A549 (cell line): ENCODE measurements at regions not wholly inside any gene's neighbourhood (a gene's known extent, or its start where the extent isn't known, plus 50 kb on each side); places are given as distances from the start of the nearest gene placed in this dataset.

ENCODE experiments used
- ATAC-seq, 2 experiments: fragments of 200-7000 bp in 1 of 2; fragments of >200 bp in 1 of 2; cut with Nextera tagmentation in 1 of 2; cut with Tn5 transposase in 1 of 2; 3 replicates each; pipeline versions ENCODE4 v1.8.0 to v1.9.1; 2018 to 2020; ENCODE audit warnings: mild to moderate bottlenecking in 1 of 2, moderate library complexity in 1 of 2
- CTCF ChIA-PET: fragments of 300-600 bp; sonication (Branson Sonifier 250); formaldehyde crosslinking; extraction: SDS; loops from one replicate; lab custom pipeline; 2021; ENCODE audit warnings: antibody characterized with exemption, inconsistent platforms; lab: Yijun Ruan, JAX
- POLR2A ChIA-PET: fragments of 350-600 bp; formaldehyde crosslinking; extraction: SDS; loops from one replicate; lab custom pipeline; 2021; ENCODE audit warnings: antibody characterized with exemption, inconsistent platforms; lab: Yijun Ruan, JAX
- DNase-seq, 2 experiments: peaks; one replicate each; pipeline versions ENCODE4 v3.0.0 to v3.0.0-alpha.2; 2011 to 2016; ENCODE audit warnings: low read depth in 1 of 2, low spot score in 1 of 2
- FAIRE-seq: peaks from 2 replicates; lab custom pipeline; 2011; peaks lifted over from hg19 to GRCh38; lab: Jason Lieb, UNC
- H3K27ac ChIP-seq, 2 experiments: fragments of >200 bp; sonication (Bioruptor Twin); formaldehyde crosslinking; 3 replicates each; pipeline ENCODE4 v1.5.1; 2016 to 2017
- H3K4me1 ChIP-seq: fragments of >200 bp; sonication (Bioruptor Twin); formaldehyde crosslinking; 3 replicates; pipeline ENCODE4 v1.6.1; 2016
- H3K4me2 ChIP-seq: fragments of >200 bp; sonication (Bioruptor Twin); formaldehyde crosslinking; 3 replicates; pipeline ENCODE4 v1.6.1; 2016
- H3K4me3 ChIP-seq: fragments of >200 bp; sonication (Bioruptor Twin); formaldehyde crosslinking; 3 replicates; pipeline ENCODE4 v1.5.1; 2016
- H3K9me3 ChIP-seq: fragments of >200 bp; sonication (Bioruptor Twin); formaldehyde crosslinking; 3 replicates; pipeline ENCODE4 v1.6.1; 2016
- BHLHE40 ChIP-seq: IDR thresholded peaks from 2 replicates; pipeline ENCODE4 v1.6.1; 2012; ENCODE audit warnings: low read depth, low read length, inconsistent platforms
- CBX2 ChIP-seq: fragments of 200-600 bp; sonication (generic); IDR thresholded peaks from 2 replicates; pipeline ENCODE4 v1.6.1; 2016; ENCODE audit warnings: low read depth, mild to moderate bottlenecking, borderline replicate concordance
- CBX8 ChIP-seq: fragments of 200-600 bp; sonication (generic); IDR thresholded peaks from 2 replicates; pipeline ENCODE4 v1.6.1; 2016
- CHD2 ChIP-seq: fragments of 150-350 bp; IDR thresholded peaks from 2 replicates; pipeline ENCODE4 v1.6.1; 2014; ENCODE audit warnings: low read length; ENCODE audit not compliant: partially characterized antibody
- CHD4 ChIP-seq: fragments of 200-600 bp; sonication (generic); IDR thresholded peaks from 2 replicates; pipeline ENCODE4 v1.6.1; 2016; ENCODE audit warnings: antibody characterized with exemption, mild to moderate bottlenecking, borderline replicate concordance
- EP300 ChIP-seq, 2 experiments: fragments of >200 bp; sonication (Bioruptor Twin); formaldehyde crosslinking; IDR thresholded peaks; 2 replicates in 1 of 2; 3 replicates in 1 of 2; pipeline ENCODE4 v1.6.1; 2016 to 2017
- FOSB ChIP-seq: fragments of 250-450 bp; sonication (Bioruptor Pico); IDR thresholded peaks from 2 replicates; pipeline ENCODE4 v1.5.0; 2020; ENCODE audit warnings: mild to moderate bottlenecking, moderate library complexity
- HDAC2 ChIP-seq: fragments of 200-600 bp; sonication (generic); IDR thresholded peaks from 2 replicates; pipeline ENCODE4 v1.6.1; 2016
- HOXB5 ChIP-seq: fragments of 250-450 bp; sonication (Bioruptor Pico); IDR thresholded peaks from 2 replicates; pipeline ENCODE4 v1.5.0; 2020; ENCODE audit warnings: mild to moderate bottlenecking, moderate library complexity
- JUN ChIP-seq, 2 experiments: fragments of >200 bp; sonication (Bioruptor Twin); formaldehyde crosslinking; IDR thresholded peaks; 2 replicates in 1 of 2; 3 replicates in 1 of 2; pipeline ENCODE4 v1.6.1; 2016 to 2017
- JUNB ChIP-seq: fragments of >200 bp; sonication (Bioruptor Twin); formaldehyde crosslinking; IDR thresholded peaks from 2 replicates; pipeline ENCODE4 v1.6.1; 2016
- KDM1A ChIP-seq: fragments of 200-600 bp; sonication (generic); IDR thresholded peaks from 2 replicates; pipeline ENCODE4 v1.6.1; 2016; ENCODE audit warnings: low read depth, mild to moderate bottlenecking
- MAFK ChIP-seq: fragments of 450-650 bp; IDR thresholded peaks from 2 replicates; pipeline ENCODE4 v1.6.1; 2014; ENCODE audit not compliant: partially characterized antibody
- POLR2A ChIP-seq: IDR thresholded peaks from 2 replicates; pipeline ENCODE4 v1.6.1; 2012; ENCODE audit warnings: mild to moderate bottlenecking, low read length
- RAD21 ChIP-seq, 2 experiments: fragments of >200 bp in 1 of 2; sonication (Bioruptor Twin) in 1 of 2; formaldehyde crosslinking in 1 of 2; IDR thresholded peaks in 1 of 2; conservative IDR thresholded peaks in 1 of 2; 2 replicates in 1 of 2; 3 replicates in 1 of 2; pipeline ENCODE4 v1.6.1; 2012 to 2018; ENCODE audit warnings: inconsistent platforms in 1 of 2
- RARB ChIP-seq: fragments of 250-450 bp; sonication (Bioruptor Pico); IDR thresholded peaks from 2 replicates; pipeline ENCODE4 v1.8.0; 2021; ENCODE audit warnings: mild to moderate bottlenecking, moderate library complexity
- RCOR1 ChIP-seq: fragments of 150-350 bp; IDR thresholded peaks from 2 replicates; pipeline ENCODE4 v1.6.1; 2014; ENCODE audit warnings: antibody characterized with exemption, low read length, low read depth
- RFX5 ChIP-seq: fragments of 450-650 bp; IDR thresholded peaks from 2 replicates; pipeline ENCODE4 v1.7.1; 2014; ENCODE audit warnings: antibody characterized with exemption, mild to moderate bottlenecking, moderate library complexity
- SMC3 ChIP-seq: fragments of >200 bp; sonication (Bioruptor Twin); formaldehyde crosslinking; IDR thresholded peaks from 3 replicates; pipeline ENCODE4 v1.6.1; 2018; ENCODE audit warnings: inconsistent platforms
- TFCP2L1 ChIP-seq: fragments of 250-450 bp; sonication (Bioruptor Pico); IDR thresholded peaks from 2 replicates; pipeline ENCODE4 v1.5.0; 2021; ENCODE audit warnings: mild to moderate bottlenecking
- ZFP36 ChIP-seq: fragments of 450-650 bp; IDR thresholded peaks from 2 replicates; pipeline ENCODE4 v1.6.1; 2014; ENCODE audit warnings: borderline replicate concordance; ENCODE audit not compliant: partially characterized antibody
- WGBS: methylation state at CpG from one replicate; pipeline ENCODE4 v1.1.6; 2017; ENCODE audit errors: missing lambda C conversion rate; 5-methylcytosine and 5-hydroxymethylcytosine counted together
- TF ChIP-seq, protein P1 (sequence below): fragments of 150-350 bp; IDR thresholded peaks from 2 replicates; pipeline ENCODE4 v1.6.1; 2014; ENCODE audit warnings: low read depth, mild to moderate bottlenecking, low read length
- TF ChIP-seq, protein P2 (sequence below): IDR thresholded peaks from 2 replicates; pipeline ENCODE4 v1.6.1; 2012
- TF ChIP-seq, protein P3 (sequence below): fragments of >200 bp; sonication (Bioruptor Twin); formaldehyde crosslinking; IDR thresholded peaks from 3 replicates; pipeline ENCODE4 v1.6.1; 2016
- TF ChIP-seq, protein P4 (sequence below): fragments of 250-450 bp; sonication (Bioruptor Pico); IDR thresholded peaks from 2 replicates; pipeline ENCODE4 v1.5.0; 2020; ENCODE audit warnings: low read depth, mild to moderate bottlenecking, moderate library complexity
- TF ChIP-seq, protein P5 (sequence below): fragments of 250-450 bp; sonication (Bioruptor Pico); IDR thresholded peaks from 2 replicates; pipeline ENCODE4 v1.5.0; 2021; ENCODE audit warnings: mild to moderate bottlenecking, moderate library complexity, borderline replicate concordance
- TF ChIP-seq, protein P6 (sequence below): fragments of >200 bp; sonication (Bioruptor Twin); formaldehyde crosslinking; IDR thresholded peaks from 3 replicates; pipeline ENCODE4 v1.5.1; 2016

DNA sequence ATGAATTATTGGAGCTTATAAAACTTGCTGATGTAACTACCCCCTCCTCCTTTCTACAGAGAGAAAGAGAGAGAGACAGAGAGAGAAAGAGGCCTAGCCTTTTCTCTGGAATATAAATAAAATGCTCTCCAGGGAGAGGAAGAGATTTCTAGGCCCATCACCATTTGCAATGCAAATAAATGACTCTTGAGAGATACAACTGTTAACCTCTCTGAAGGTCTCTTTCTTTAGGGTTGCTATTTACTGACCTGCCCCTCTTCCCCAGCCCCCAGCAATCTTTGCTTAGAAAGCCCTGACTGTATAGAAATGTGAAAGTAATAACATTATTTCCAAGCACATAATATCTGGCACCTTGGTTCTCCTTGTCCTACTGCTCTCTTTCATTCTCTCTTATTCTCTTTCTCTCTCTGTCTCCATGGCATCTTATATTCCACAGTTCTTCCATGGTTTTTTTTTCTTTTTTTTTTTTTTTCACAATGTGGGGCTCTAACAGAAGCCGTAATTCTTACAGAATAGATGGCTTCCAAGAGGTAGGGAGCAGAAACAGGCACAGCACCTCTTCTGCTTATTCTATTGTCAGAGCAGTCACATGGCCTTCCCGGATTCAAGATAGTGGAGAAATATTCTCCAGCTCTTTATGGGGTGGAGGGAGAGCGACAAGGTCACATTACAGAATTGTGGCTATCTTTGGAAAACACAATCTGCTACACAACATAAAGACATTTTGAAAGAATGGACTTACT lies 1087.9 kb upstream of the NUDT12 start:
- TF ChIP-seq, protein P1, sequence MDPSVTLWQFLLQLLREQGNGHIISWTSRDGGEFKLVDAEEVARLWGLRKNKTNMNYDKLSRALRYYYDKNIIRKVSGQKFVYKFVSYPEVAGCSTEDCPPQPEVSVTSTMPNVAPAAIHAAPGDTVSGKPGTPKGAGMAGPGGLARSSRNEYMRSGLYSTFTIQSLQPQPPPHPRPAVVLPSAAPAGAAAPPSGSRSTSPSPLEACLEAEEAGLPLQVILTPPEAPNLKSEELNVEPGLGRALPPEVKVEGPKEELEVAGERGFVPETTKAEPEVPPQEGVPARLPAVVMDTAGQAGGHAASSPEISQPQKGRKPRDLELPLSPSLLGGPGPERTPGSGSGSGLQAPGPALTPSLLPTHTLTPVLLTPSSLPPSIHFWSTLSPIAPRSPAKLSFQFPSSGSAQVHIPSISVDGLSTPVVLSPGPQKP: no peak
- no peak for TF ChIP-seq RAD21 (conservative IDR thresholded peaks at IDR 0.05 in 1 of 2, IDR thresholded peaks at IDR 0.05 in 1 of 2)
- no peak for TF ChIP-seq SMC3
- TF ChIP-seq MAFK: no peak
- no peak for TF ChIP-seq FOSB
- no peak for TF ChIP-seq CBX8
- TF ChIP-seq POLR2A: no peak
- TF ChIP-seq RARB (CRISPR knock-in tag): no peak
- no peak for TF ChIP-seq CHD2
- FAIRE-seq (no peak), ATAC-seq (no peak), DNase-seq (no peak)
- CTCF ChIA-PET: no interaction called here
- Histone ChIP-seq H3K4me2 (no peak overlapping the region), H3K9me3 (peaks cover 4% of the 10 kb centered on the region; the same call in 2 of the 3 replicates), H3K27ac (no peak overlapping the region), H3K4me3 (no peak overlapping the region), H3K4me1 (no peaks in the 10 kb centered on the region)
- POLR2A ChIA-PET: no interaction called here
- WGBS: 28% methylated on average over 3 of the region's 3 CpGs

DNA sequence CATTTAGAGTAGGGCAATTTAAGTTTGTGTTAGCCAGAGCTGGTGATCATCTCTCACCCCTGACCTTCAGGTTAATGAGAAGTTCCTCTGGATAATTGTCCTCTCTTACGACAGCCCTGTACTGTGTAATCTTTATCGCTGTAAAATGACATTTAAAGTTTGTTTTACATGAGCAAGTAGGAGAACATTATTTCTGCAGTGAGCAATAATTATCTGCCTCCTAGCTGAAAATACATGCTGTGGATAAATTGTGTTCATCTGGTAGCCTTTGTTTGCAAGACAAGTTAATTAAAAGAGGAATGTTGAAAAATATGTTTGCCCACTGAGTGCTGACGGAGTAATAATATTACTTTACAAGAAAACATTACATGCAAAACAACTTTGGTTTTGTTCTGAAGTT lies 1083.8 kb upstream of the NUDT12 start:
- TF ChIP-seq, protein P2, sequence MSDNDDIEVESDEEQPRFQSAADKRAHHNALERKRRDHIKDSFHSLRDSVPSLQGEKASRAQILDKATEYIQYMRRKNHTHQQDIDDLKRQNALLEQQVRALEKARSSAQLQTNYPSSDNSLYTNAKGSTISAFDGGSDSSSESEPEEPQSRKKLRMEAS: no peak
- TF ChIP-seq RCOR1 (no peak), ZFP36 (no peak), HDAC2 (no peak), EP300 (IDR thresholded peaks at IDR 0.05) (no peak), BHLHE40 (no peak), POLR2A (no peak), KDM1A (no peak), CHD2 (no peak)
- TF ChIP-seq, protein P3, sequence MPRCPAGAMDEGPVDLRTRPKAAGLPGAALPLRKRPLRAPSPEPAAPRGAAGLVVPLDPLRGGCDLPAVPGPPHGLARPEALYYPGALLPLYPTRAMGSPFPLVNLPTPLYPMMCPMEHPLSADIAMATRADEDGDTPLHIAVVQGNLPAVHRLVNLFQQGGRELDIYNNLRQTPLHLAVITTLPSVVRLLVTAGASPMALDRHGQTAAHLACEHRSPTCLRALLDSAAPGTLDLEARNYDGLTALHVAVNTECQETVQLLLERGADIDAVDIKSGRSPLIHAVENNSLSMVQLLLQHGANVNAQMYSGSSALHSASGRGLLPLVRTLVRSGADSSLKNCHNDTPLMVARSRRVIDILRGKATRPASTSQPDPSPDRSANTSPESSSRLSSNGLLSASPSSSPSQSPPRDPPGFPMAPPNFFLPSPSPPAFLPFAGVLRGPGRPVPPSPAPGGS: no peak
- TF ChIP-seq, protein P4, sequence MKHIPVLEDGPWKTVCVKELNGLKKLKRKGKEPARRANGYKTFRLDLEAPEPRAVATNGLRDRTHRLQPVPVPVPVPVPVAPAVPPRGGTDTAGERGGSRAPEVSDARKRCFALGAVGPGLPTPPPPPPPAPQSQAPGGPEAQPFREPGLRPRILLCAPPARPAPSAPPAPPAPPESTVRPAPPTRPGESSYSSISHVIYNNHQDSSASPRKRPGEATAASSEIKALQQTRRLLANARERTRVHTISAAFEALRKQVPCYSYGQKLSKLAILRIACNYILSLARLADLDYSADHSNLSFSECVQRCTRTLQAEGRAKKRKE (CRISPR knock-in tag): no peak
- TF ChIP-seq, all 56 proteins: peak for 0
- Histone ChIP-seq H3K9me3 (no peaks in the 10 kb centered on the region), H3K4me1 (no peaks in the 10 kb centered on the region), H3K4me2 (no peak overlapping the region), H3K27ac (no peak overlapping the region), H3K4me3 (no peak overlapping the region)
- ATAC-seq (no peak), DNase-seq (no peak), FAIRE-seq (no peak)
- WGBS: 60% methylated on average over 3 of the region's 3 CpGs
- ChIA-PET POLR2A (no interaction called here), CTCF (no interaction called here)

DNA sequence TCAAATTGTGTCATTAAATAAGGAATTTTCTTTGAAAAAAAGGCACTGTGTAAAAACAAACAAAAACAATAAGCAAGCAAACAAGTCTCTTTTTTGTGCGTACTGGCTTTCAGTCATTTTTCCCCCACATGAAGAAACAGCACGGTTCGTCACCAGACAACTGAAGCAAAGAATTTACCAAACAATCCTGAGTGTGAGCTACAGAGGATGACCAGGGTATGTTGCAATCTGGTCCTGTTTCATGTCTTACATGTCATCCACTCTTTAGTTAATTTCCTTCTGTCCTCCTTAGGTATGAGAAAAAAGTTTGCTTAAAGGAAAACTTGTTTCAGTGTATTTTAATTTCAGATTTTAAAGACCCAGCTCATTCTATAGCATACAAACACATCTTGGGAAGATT lies 1080.7 kb upstream of the NUDT12 start:
- no peak for DNase-seq
- WGBS: 63% methylated on average over 3 of the region's 3 CpGs
- Histone ChIP-seq H3K4me3 (no peak overlapping the region), H3K9me3 (no peaks in the 10 kb centered on the region), H3K4me2 (no peak overlapping the region), H3K27ac (no peak overlapping the region), H3K4me1 (no peaks in the 10 kb centered on the region)
- POLR2A ChIA-PET: no interaction called here
- ATAC-seq: no peak
- CTCF ChIA-PET: no interaction called here
- no peak for FAIRE-seq
- TF ChIP-seq CHD4 (no peak), BHLHE40 (no peak), CBX2 (no peak), JUNB (no peak), TFCP2L1 (CRISPR knock-in tag) (no peak), JUN (IDR thresholded peaks at IDR 0.05) (no peak), RARB (CRISPR knock-in tag) (no peak), RFX5 (no peak), HOXB5 (CRISPR knock-in tag) (no peak)
- TF ChIP-seq, protein P5, sequence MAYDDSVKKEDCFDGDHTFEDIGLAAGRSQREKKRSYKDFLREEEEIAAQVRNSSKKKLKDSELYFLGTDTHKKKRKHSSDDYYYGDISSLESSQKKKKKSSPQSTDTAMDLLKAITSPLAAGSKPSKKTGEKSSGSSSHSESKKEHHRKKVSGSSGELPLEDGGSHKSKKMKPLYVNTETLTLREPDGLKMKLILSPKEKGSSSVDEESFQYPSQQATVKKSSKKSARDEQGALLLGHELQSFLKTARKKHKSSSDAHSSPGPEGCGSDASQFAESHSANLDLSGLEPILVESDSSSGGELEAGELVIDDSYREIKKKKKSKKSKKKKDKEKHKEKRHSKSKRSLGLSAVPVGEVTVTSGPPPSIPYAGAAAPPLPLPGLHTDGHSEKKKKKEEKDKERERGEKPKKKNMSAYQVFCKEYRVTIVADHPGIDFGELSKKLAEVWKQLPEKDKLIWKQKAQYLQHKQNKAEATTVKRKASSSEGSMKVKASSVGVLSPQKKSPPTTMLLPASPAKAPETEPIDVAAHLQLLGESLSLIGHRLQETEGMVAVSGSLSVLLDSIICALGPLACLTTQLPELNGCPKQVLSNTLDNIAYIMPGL: no peak
- TF ChIP-seq, protein P6, sequence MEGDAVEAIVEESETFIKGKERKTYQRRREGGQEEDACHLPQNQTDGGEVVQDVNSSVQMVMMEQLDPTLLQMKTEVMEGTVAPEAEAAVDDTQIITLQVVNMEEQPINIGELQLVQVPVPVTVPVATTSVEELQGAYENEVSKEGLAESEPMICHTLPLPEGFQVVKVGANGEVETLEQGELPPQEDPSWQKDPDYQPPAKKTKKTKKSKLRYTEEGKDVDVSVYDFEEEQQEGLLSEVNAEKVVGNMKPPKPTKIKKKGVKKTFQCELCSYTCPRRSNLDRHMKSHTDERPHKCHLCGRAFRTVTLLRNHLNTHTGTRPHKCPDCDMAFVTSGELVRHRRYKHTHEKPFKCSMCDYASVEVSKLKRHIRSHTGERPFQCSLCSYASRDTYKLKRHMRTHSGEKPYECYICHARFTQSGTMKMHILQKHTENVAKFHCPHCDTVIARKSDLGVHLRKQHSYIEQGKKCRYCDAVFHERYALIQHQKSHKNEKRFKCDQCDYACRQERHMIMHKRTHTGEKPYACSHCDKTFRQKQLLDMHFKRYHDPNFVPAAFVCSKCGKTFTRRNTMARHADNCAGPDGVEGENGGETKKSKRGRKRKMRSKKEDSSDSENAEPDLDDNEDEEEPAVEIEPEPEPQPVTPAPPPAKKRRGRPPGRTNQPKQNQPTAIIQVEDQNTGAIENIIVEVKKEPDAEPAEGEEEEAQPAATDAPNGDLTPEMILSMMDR: no peak
- TF ChIP-seq, protein P1: no peak
